Gastrocnemius medialis (tissue), 4 donors: ENCODE measurements at regions not wholly inside any gene's neighbourhood (a gene's known extent, or its start where the extent isn't known, plus 50 kb on each side); places are given as distances from the start of the nearest gene placed in this dataset.

Experiments
- POLR2A ChIP-seq, 2 donors: fragments of 450-650 bp; IDR thresholded peaks; one replicate each; pipeline ENCODE4 v1.6.1; 2017; ENCODE audit warnings: antibody characterized with exemption in 2 of 2, mild to moderate bottlenecking in 2 of 2, moderate library complexity in 2 of 2
- TF ChIP-seq, protein P1 (sequence below), 5 experiments: fragments of 450-650 bp in 3 of 5; fragments of 200-600 bp in 2 of 5; sonication (generic) in 2 of 5; IDR thresholded peaks in 4 of 5; conservative IDR thresholded peaks in 1 of 5; 1 replicate in 4 of 5; 2 replicates in 1 of 5; pipeline ENCODE4 v1.5.1; 2016 to 2019; ENCODE audit warnings: antibody characterized with exemption in 5 of 5, mild to moderate bottlenecking in 3 of 5, moderate library complexity in 3 of 5

DNA sequence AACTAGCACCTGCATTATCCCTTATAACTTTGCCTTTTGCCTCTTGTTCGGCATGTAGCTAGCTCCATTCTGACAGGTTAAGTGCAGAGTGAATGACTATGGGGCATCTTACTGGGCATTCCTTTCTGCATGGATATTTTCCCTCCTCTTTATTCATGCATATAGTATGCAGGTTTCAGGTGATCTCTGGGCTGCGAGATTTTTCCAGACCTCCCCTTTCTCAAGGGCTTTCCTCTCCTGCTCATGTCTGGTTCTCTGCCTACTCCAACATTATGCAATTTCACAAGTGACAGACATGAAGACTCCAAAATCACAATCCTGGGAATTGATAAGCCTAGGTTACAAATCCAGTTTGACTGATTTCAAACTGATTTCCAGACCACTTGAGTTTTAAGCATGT, 503.8 kb downstream of the NXPH1 start:
- TF ChIP-seq, protein P1, sequence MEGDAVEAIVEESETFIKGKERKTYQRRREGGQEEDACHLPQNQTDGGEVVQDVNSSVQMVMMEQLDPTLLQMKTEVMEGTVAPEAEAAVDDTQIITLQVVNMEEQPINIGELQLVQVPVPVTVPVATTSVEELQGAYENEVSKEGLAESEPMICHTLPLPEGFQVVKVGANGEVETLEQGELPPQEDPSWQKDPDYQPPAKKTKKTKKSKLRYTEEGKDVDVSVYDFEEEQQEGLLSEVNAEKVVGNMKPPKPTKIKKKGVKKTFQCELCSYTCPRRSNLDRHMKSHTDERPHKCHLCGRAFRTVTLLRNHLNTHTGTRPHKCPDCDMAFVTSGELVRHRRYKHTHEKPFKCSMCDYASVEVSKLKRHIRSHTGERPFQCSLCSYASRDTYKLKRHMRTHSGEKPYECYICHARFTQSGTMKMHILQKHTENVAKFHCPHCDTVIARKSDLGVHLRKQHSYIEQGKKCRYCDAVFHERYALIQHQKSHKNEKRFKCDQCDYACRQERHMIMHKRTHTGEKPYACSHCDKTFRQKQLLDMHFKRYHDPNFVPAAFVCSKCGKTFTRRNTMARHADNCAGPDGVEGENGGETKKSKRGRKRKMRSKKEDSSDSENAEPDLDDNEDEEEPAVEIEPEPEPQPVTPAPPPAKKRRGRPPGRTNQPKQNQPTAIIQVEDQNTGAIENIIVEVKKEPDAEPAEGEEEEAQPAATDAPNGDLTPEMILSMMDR (IDR thresholded peaks at IDR 0.05 in 4 of 5, conservative IDR thresholded peaks at IDR 0.05 in 1 of 5): no peak
- TF ChIP-seq POLR2A (IDR thresholded peaks at IDR 0.05): no peak
